ENCODE measurements at regions not wholly inside any gene's neighbourhood (a gene's known extent, or its start where the extent isn't known, plus 50 kb on each side); places are given as distances from the start of the nearest gene placed in this dataset.

- Histone ChIP-seq H3K4me2 (no peak overlapping the region), H3K9me3 (no peaks in the 10 kb centered on the region), H3K4me3 (no peak overlapping the region), H3K27ac (no peak overlapping the region), H3K4me1 (no peaks in the 10 kb centered on the region)
- DNase-seq (ENCODE audit: low read depth in 1 of 2, low spot score in 1 of 2) (no peak), FAIRE-seq (no peak), ATAC-seq (no peak)
- no peak for TF ChIP-seq RFX5 (IDR thresholded peaks at IDR 0.05)
- TF ChIP-seq TFCP2L1 (CRISPR knock-in tag; IDR thresholded peaks at IDR 0.05) = no peak
- TF ChIP-seq CEBPB (IDR thresholded peaks at IDR 0.05) = no peak
- no peak for TF ChIP-seq SREBF2 (IDR thresholded peaks at IDR 0.05)
- TF ChIP-seq KDM1A (IDR thresholded peaks at IDR 0.05; ENCODE audit: low read depth) = no peak
- no peak for TF ChIP-seq JUNB (IDR thresholded peaks at IDR 0.05)
- TF ChIP-seq CBX8 (IDR thresholded peaks at IDR 0.05) = no peak
- ChIA-PET POLR2A (no interaction called here), CTCF (interaction anchor here (2.8 to 9.2 kb wide), 4 partner anchors 9 to 17 kb away, joined by 12 to 83 read pairs (median 29); no protein-coding TSS in a partner anchor)
- WGBS (ENCODE audit: missing lambda C conversion rate) = 88% methylated on average over 2 of the region's 2 CpGs
These were observed 109.6 kb downstream of the WT1 start for GRCh38 chr11:32325725-32326124.

GRCh38 chr11:32326522-32326921, 108.8 kb downstream of the WT1 start:
- POLR2A ChIA-PET = no interaction called here
- WGBS (ENCODE audit: missing lambda C conversion rate) = 51% methylated on average over 3 of the region's 3 CpGs

More at GRCh38 chr11:32326522-32326921, 108.8 kb downstream of the WT1 start:
- no peak for TF ChIP-seq HES2 (IDR thresholded peaks at IDR 0.05)
- TF ChIP-seq, protein P1, sequence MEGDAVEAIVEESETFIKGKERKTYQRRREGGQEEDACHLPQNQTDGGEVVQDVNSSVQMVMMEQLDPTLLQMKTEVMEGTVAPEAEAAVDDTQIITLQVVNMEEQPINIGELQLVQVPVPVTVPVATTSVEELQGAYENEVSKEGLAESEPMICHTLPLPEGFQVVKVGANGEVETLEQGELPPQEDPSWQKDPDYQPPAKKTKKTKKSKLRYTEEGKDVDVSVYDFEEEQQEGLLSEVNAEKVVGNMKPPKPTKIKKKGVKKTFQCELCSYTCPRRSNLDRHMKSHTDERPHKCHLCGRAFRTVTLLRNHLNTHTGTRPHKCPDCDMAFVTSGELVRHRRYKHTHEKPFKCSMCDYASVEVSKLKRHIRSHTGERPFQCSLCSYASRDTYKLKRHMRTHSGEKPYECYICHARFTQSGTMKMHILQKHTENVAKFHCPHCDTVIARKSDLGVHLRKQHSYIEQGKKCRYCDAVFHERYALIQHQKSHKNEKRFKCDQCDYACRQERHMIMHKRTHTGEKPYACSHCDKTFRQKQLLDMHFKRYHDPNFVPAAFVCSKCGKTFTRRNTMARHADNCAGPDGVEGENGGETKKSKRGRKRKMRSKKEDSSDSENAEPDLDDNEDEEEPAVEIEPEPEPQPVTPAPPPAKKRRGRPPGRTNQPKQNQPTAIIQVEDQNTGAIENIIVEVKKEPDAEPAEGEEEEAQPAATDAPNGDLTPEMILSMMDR (IDR thresholded peaks at IDR 0.05) = no peak
- no peak for TF ChIP-seq HOXA7 (CRISPR knock-in tag; IDR thresholded peaks at IDR 0.05)
- TF ChIP-seq, protein P2, sequence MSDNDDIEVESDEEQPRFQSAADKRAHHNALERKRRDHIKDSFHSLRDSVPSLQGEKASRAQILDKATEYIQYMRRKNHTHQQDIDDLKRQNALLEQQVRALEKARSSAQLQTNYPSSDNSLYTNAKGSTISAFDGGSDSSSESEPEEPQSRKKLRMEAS (IDR thresholded peaks at IDR 0.05) = no peak
- TF ChIP-seq HMGXB4 (CRISPR knock-in tag; IDR thresholded peaks at IDR 0.05; ENCODE audit: borderline replicate concordance) = no peak
- TF ChIP-seq TP53 (CRISPR knock-in tag; IDR thresholded peaks at IDR 0.05) = no peak
- no peak for TF ChIP-seq SMC3 (IDR thresholded peaks at IDR 0.05)
- TF ChIP-seq ESRRA (IDR thresholded peaks at IDR 0.05; ENCODE audit: borderline replicate concordance, low read length) = no peak
- no peak for TF ChIP-seq ZNF302 (CRISPR knock-in tag; IDR thresholded peaks at IDR 0.05)
- TF ChIP-seq CHD4 (IDR thresholded peaks at IDR 0.05; ENCODE audit: borderline replicate concordance) = no peak
- TF ChIP-seq, protein P3, sequence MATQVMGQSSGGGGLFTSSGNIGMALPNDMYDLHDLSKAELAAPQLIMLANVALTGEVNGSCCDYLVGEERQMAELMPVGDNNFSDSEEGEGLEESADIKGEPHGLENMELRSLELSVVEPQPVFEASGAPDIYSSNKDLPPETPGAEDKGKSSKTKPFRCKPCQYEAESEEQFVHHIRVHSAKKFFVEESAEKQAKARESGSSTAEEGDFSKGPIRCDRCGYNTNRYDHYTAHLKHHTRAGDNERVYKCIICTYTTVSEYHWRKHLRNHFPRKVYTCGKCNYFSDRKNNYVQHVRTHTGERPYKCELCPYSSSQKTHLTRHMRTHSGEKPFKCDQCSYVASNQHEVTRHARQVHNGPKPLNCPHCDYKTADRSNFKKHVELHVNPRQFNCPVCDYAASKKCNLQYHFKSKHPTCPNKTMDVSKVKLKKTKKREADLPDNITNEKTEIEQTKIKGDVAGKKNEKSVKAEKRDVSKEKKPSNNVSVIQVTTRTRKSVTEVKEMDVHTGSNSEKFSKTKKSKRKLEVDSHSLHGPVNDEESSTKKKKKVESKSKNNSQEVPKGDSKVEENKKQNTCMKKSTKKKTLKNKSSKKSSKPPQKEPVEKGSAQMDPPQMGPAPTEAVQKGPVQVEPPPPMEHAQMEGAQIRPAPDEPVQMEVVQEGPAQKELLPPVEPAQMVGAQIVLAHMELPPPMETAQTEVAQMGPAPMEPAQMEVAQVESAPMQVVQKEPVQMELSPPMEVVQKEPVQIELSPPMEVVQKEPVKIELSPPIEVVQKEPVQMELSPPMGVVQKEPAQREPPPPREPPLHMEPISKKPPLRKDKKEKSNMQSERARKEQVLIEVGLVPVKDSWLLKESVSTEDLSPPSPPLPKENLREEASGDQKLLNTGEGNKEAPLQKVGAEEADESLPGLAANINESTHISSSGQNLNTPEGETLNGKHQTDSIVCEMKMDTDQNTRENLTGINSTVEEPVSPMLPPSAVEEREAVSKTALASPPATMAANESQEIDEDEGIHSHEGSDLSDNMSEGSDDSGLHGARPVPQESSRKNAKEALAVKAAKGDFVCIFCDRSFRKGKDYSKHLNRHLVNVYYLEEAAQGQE (IDR thresholded peaks at IDR 0.05) = no peak
- Histone ChIP-seq H3K4me2 (no peak overlapping the region), H3K4me3 (no peak overlapping the region), H3K27ac (no peak overlapping the region), H3K9me3 (no peaks in the 10 kb centered on the region), H3K4me1 (no peaks in the 10 kb centered on the region)
- CTCF ChIA-PET = interaction anchor here (1.3 to 9.2 kb wide), 3 partner anchors 13 to 466 kb away, joined by 3 to 83 read pairs (median 4); no protein-coding TSS in a partner anchor
- no peak for FAIRE-seq
- DNase-seq (ENCODE audit: low read depth in 1 of 2, low spot score in 1 of 2) = no peak
- no peak for ATAC-seq

All from A549 (cell line).